ENCODE measurements at regions not wholly inside any gene's neighbourhood (a gene's known extent, or its start where the extent isn't known, plus 50 kb on each side); places are given as distances from the start of the nearest gene placed in this dataset.

DNA sequence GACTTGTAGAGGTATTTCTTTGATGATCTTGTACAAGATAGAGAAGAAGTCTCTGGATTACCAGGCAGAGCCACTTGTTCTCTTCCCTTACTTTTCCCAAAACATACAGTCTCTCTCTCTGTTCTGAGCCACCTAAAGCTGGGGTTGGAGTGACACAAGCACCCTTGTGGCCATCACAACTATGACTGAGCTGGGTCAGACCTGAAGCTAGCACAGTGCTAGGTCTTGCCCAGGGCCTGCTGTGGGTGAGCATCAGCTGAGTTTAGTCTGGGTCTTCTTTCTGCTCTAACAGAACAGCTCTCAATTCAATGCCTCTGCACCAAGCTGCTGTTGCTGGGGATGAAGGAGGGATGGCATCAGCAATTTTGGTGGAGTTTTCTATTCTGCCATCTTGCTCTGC, 110.2 kb downstream of the HTR1B start:
- H3K9me3 ChIP-seq (ENCODE audit: control insufficient read depth, low read depth, low read length), result no peaks in the 10 kb centered on the region
- no peak overlapping the region for H2AFZ ChIP-seq (ENCODE audit: control insufficient read depth, low read length)
- H3K36me3 ChIP-seq (ENCODE audit: control insufficient read depth in 2 of 2, extremely low read depth in 1 of 2, insufficient read depth in 2 of 2, low read length in 2 of 2), result no peaks in the 10 kb centered on the region
- H3K79me2 ChIP-seq (ENCODE audit: control insufficient read depth, insufficient read depth, low read length), result peaks cover 4% of the 10 kb centered on the region
- no peaks in the 10 kb centered on the region for H3K27me3 ChIP-seq (ENCODE audit: control insufficient read depth, extremely low read depth, insufficient read depth, low read length)
- TF ChIP-seq, protein P1, sequence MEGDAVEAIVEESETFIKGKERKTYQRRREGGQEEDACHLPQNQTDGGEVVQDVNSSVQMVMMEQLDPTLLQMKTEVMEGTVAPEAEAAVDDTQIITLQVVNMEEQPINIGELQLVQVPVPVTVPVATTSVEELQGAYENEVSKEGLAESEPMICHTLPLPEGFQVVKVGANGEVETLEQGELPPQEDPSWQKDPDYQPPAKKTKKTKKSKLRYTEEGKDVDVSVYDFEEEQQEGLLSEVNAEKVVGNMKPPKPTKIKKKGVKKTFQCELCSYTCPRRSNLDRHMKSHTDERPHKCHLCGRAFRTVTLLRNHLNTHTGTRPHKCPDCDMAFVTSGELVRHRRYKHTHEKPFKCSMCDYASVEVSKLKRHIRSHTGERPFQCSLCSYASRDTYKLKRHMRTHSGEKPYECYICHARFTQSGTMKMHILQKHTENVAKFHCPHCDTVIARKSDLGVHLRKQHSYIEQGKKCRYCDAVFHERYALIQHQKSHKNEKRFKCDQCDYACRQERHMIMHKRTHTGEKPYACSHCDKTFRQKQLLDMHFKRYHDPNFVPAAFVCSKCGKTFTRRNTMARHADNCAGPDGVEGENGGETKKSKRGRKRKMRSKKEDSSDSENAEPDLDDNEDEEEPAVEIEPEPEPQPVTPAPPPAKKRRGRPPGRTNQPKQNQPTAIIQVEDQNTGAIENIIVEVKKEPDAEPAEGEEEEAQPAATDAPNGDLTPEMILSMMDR (optimal IDR thresholded peaks at IDR 0.05 in 1 of 3, IDR thresholded peaks at IDR 0.05 in 1 of 3, conservative IDR thresholded peaks at IDR 0.05 in 1 of 3; ENCODE audit: extremely low read depth in 1 of 3, insufficient read depth in 2 of 3, low read length in 3 of 3), result no peak
- TF ChIP-seq EZH2 (IDR thresholded peaks at IDR 0.05; ENCODE audit: low read length), result no peak
- no peak for DNase-seq (ENCODE audit: low read depth, low spot score)
- H3K4me3 ChIP-seq (ENCODE audit: control insufficient read depth in 2 of 3, extremely low read depth in 1 of 3, insufficient read depth in 2 of 3, low read depth in 1 of 3, low read length in 3 of 3), result no peak overlapping the region
- no peak for FAIRE-seq
- no peaks in the 10 kb centered on the region for H3K4me1 ChIP-seq (ENCODE audit: control insufficient read depth, extremely low read depth, insufficient read depth, low read length)
- H4K20me1 ChIP-seq (ENCODE audit: control insufficient read depth, extremely low read depth, insufficient read depth, low read length), result no peaks in the 10 kb centered on the region
- no peak overlapping the region for H3K9ac ChIP-seq (ENCODE audit: control insufficient read depth, extremely low read depth, insufficient read depth, low read length)
- no peak overlapping the region for H3K4me2 ChIP-seq (ENCODE audit: control insufficient read depth, extremely low read depth, insufficient read depth, low read depth, low read length)
- dilution Hi-C loops (cut with MboI; ENCODE audit: extremely low pct_ligation_motif_present, low sequenced_read_pairs), result no loop called here
- no peaks in the 10 kb centered on the region for H3K9me1 ChIP-seq (ENCODE audit: control insufficient read depth, extremely low read depth, insufficient read depth, low read length)
- no peak overlapping the region for H3K27ac ChIP-seq (ENCODE audit: control insufficient read depth, insufficient read depth, low read length)

DNA sequence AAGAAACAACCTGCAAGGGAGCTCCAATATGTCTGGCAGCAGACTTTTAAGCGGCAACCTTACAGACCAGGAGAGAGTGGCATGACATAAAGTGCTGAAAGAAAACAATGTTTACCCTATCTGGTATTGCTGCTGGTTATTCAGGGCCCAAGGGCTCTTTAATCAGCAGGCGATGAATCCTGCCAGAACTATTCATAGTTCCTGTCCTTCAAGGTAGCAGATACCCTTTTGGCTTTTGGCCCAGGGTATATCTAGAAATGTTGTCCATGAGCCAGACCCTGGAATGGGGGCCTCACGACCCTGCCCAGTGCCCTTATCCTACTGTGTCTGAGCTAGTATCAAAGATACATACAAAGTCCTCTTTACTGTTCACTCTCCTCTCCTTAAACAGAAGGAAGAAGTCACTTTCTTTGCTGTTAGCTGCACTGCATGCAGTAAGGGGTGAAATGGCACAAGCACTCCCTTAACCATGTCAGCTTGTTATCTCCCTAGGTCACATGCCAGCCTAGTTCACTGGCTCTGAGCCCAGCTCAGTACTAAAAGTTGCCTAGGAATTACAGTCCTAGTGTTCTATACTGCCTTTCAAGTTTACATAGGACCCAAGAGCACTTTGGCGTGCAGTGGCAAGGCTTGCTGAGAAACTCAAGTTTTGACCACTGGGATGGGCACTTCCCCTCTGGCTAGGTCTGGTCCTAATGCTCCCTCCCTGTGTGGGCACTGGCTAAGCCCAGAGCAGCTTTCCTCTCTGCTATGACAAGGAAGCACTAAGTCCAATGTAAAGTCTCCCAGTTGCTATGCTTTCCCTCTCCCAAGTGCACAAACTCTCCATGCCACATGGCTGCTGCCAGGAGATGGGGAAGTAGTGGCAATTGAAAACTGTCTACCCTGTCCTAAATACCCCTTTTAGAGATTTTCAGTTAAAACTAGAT, 122.0 kb downstream of the HTR1B start:
- TF ChIP-seq EZH2 (IDR thresholded peaks at IDR 0.05; ENCODE audit: low read length), result no peak
- TF ChIP-seq, protein P1 (optimal IDR thresholded peaks at IDR 0.05 in 1 of 3, IDR thresholded peaks at IDR 0.05 in 1 of 3, conservative IDR thresholded peaks at IDR 0.05 in 1 of 3; ENCODE audit: extremely low read depth in 1 of 3, insufficient read depth in 2 of 3, low read length in 3 of 3), result no peak
- DNase-seq (ENCODE audit: low read depth, low spot score) (no peak), FAIRE-seq (peak; percentile 17)
- Histone ChIP-seq H2AFZ (ENCODE audit: control insufficient read depth, low read length) (no peak overlapping the region), H4K20me1 (ENCODE audit: control insufficient read depth, extremely low read depth, insufficient read depth, low read length) (no peaks in the 10 kb centered on the region), H3K9ac (ENCODE audit: control insufficient read depth, extremely low read depth, insufficient read depth, low read length) (no peak overlapping the region), H3K27ac (ENCODE audit: control insufficient read depth, insufficient read depth, low read length) (no peak overlapping the region), H3K4me3 (ENCODE audit: control insufficient read depth in 2 of 3, extremely low read depth in 1 of 3, insufficient read depth in 2 of 3, low read depth in 1 of 3, low read length in 3 of 3) (no peak overlapping the region), H3K4me2 (ENCODE audit: control insufficient read depth, extremely low read depth, insufficient read depth, low read depth, low read length) (no peak overlapping the region), H3K9me1 (ENCODE audit: control insufficient read depth, extremely low read depth, insufficient read depth, low read length) (no peaks in the 10 kb centered on the region), H3K9me3 (ENCODE audit: control insufficient read depth, low read depth, low read length) (no peaks in the 10 kb centered on the region), H3K36me3 (ENCODE audit: control insufficient read depth in 2 of 2, extremely low read depth in 1 of 2, insufficient read depth in 2 of 2, low read length in 2 of 2) (no peaks in the 10 kb centered on the region), H3K4me1 (ENCODE audit: control insufficient read depth, extremely low read depth, insufficient read depth, low read length) (no peaks in the 10 kb centered on the region), H3K27me3 (ENCODE audit: control insufficient read depth, extremely low read depth, insufficient read depth, low read length) (no peaks in the 10 kb centered on the region), H3K79me2 (ENCODE audit: control insufficient read depth, insufficient read depth, low read length) (no peaks in the 10 kb centered on the region)
- dilution Hi-C loops (cut with MboI; ENCODE audit: extremely low pct_ligation_motif_present, low sequenced_read_pairs), result no loop called here

Data from keratinocyte (primary cell).